GM12874 (cell line): ENCODE measurements at regions not wholly inside any gene's neighbourhood (a gene's known extent, or its start where the extent isn't known, plus 50 kb on each side); places are given as distances from the start of the nearest gene placed in this dataset.

ENCODE experiments used
- TF ChIP-seq, protein P1 (sequence below): IDR thresholded peaks from 2 replicates; pipeline ENCODE4 v1.5.1; 2011; ENCODE audit warnings: low read depth, mild to moderate bottlenecking, control low read depth, low read length, moderate library complexity; ENCODE audit not compliant: insufficient read depth

DNA sequence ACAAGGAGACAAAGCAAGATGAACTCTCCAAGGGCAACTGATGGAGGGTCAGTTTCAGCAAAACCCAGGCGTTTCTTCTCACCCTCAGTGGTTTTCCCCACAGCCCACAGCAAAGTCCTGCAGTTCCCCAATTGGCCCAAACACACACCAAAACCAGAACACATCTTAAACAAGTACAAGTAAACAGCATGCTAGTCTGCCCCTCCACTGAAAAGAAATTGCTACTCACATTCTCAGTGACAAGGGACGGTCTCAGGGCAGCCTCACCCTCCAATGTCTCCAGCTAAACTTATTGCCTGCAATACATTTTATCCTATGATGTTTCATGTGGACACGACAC is 300.6 kb upstream of the IRX3 start:
- TF ChIP-seq, protein P1, sequence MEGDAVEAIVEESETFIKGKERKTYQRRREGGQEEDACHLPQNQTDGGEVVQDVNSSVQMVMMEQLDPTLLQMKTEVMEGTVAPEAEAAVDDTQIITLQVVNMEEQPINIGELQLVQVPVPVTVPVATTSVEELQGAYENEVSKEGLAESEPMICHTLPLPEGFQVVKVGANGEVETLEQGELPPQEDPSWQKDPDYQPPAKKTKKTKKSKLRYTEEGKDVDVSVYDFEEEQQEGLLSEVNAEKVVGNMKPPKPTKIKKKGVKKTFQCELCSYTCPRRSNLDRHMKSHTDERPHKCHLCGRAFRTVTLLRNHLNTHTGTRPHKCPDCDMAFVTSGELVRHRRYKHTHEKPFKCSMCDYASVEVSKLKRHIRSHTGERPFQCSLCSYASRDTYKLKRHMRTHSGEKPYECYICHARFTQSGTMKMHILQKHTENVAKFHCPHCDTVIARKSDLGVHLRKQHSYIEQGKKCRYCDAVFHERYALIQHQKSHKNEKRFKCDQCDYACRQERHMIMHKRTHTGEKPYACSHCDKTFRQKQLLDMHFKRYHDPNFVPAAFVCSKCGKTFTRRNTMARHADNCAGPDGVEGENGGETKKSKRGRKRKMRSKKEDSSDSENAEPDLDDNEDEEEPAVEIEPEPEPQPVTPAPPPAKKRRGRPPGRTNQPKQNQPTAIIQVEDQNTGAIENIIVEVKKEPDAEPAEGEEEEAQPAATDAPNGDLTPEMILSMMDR, result no peak

DNA sequence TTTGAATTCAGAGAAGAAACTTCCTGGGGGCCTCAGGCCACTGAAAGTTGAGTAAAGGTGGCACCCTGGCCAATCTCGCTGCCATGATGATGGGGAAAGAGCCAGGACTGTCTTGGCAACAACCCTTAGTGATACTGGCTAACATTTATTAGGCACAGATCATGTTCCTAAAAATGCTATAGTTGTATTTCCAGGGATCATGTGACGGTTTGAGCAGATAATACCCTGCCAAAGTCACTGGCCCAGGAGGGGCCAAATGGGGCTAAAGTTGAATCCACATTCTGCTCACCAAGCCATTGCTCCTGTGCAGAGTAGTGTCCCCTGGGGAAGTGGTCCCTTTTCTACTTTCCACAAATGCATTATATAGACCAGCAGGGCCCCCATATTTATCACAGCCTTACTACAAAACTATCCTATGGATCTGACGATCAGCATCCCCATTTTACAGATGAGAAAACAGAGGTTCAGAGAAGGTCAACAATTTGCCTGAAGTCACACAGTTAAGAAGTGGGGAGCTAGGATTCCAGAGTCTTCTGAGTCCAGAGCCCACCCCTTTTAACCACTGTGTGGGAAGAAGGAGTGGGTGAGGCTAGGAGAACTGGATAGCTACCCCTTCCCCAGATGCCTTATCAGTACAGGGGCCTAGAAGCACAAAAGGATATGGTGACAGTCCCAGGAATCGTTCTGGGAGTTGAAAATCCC is 300.0 kb upstream of the IRX3 start:
- TF ChIP-seq, protein P1, result no peak

DNA sequence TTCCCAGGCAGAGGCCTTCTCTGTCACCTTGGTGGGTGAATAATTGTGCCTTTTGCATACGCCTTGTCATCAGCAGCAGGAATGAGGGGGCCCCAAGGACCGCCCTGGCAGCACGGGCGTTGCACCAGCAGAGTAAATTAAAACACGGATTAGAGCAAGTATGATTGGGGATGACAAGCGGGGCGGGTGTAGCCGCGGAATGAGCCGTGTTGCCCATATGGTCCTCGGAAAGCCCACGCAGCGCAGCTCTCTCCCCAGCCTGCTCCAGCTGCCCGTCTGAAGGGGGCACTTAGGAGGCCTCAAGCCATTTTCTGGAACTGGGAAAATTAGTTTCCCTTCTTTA is 299.4 kb upstream of the IRX3 start:
- TF ChIP-seq, protein P1, result no peak

DNA sequence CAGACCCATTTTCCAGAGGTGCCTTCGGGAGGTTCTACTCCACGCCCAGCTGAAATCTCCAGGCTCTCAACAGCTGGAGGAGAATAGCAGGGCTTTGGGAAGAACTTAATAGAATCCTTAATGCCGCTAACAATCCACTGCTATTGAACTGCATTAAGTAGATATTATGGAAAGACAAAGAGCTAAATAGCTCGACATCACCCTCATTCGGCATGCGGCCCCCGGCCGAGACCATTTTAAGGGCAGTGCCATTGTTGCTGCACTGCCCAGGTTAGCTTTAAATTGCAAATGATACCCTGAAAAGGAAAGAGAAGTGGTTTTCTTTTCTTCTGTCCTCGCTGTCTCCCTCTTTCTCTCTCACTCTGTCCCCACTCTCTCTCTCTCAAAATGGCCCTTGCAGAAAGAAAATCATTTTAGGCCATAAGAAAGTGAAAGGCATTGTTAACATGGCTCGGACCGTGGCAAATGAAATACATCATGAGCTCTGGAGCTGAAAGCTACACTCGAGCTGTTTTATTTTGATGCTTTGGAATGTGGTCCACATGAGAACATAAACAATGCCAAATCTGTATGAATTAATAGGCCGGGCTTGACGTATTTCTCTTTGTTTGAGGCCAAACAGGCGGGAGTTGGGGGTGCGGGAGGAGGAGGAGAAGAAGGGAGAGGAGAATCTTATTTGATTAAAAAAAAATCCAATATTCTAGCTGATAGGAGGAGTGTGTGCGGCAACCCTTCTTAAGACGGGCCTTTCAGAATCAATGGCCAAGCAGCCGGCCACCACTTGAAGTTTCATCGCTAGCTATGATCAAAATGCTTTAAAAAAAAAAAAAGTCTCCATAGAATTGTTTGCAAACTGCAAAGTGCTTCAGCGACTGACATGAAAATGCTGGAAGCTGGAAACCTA is 298.8 kb upstream of the IRX3 start:
- TF ChIP-seq, protein P1, result no peak

DNA sequence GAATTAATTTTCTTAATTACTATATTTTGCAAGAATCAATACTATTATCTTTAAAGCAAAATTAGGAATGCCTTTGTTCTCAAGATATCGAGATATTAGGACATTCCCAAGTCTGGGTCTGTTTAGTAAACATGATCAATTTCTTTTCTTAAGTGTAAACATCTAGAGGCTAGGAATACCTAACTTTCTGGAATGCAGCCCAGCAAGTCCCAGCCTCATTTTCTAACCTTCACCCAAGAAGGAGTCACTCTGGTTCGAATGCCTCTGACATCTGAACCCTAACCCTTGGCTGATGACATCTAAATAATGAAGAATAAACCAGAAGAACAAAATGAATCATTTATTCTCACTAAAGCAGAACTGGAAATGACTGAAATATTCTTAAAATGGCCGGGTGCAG is 297.5 kb upstream of the IRX3 start:
- TF ChIP-seq, protein P1, result no peak

DNA sequence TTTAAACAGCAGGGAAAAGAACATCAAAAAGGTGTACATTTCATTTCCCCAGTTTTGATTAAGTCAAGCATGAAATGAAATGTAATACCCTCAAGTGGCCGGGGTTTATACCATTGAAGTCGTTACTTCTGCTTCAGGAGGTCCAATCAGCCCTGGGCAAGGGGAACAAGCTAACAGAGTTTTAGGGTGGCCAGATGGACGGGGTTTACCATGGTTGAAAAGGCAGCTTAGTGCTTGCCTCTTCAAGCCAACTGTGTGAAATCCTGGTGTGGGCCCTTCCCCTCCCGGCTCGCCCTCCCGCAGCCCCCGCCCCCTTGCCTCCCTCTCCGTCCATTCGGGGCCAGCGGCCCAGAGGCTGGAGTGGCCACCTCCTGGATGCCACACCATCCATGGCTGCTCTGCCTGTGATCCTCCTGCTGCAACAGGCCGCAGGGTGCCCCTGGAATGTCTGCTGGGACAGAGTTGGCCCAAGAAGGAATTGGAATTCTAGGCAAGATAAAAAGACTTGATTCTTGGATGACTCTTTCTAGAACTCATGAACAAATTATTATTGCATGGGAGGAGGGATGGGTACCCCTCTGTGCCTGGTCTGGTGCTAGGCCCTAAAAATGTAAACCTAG is 296.2 kb upstream of the IRX3 start:
- TF ChIP-seq, protein P1, result no peak

DNA sequence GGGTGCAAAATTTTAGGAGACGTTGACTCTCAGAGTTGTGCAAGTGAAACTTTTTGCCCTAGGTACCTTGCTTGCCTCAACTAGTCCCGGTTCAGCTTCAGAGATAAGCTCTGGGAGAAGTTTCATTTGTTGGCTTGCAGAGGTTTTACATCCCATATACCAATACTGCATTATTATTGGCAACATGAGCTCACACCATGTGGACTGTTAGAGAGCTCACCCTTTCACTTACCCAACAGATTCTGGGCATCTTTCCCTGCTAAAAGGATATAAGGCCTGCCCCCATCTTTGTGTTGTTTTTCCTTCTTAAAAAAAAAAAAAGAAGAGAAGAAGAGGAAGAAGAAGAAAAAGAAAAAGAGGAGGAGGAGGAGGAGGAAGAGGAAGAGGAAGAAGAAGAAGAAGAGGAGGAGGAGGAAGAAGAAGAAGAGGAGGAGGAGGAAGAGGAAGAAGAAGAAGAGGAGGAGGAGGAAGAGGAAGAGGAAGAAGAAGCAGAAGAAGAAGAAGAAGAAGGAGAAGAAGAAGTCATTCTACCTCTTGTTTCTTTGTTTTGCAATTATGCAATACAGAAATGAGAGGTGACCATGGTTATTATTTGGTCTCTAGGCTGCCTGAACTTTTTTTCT is 292.6 kb upstream of the IRX3 start:
- TF ChIP-seq, protein P1, result no peak
